ENCODE measurements at regions not wholly inside any gene's neighbourhood (a gene's known extent, or its start where the extent isn't known, plus 50 kb on each side); places are given as distances from the start of the nearest gene placed in this dataset.

DNA sequence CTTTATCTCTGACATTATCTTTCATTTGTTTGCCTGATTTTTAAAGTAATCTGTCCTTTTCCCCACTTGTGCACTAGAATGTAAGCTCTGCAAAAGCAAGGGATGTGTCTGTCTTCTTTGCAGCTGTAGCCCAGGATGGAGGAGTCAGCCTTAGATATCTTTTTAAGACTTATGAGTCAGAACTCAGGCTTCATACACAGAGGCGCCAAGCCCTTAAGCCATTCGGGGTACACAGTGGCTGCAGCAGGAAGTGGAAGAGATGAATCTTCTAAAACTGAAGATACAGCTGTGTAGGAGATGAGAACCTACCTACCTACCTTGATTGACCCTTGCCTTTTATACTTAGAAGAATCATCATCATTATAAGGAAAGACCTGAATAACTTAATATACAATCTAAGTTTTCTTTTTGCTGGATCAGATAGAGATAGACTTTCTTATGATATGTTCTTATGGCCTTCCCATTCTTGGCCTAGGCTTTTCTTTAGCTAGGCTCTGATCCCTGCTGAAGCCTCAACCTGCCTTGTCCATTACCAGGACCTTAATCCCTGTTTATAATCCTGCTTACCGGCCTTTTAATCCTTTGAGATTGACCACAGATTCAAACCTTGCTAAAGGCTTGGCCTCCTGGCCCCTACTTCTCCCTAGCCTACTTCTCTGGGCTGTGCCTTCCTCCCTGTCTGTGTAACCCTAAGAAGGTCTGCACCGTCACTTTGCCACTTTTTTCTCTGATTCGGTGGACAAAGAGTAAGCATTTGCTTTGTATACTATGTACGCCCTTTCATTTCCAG, 304.5 kb downstream of the PRL start:
- ATAC-seq (replicated peaks in 6 of 8): peak in 1 of 8 experiments; percentile 42
- H3K4me3 ChIP-seq: no peak overlapping the region
- H3K4me1 ChIP-seq (replicated peaks in 1 of 2): peaks cover 30 to 38% of the 10 kb centered on the region in 2 donors
- H3K27ac ChIP-seq: no peak overlapping the region
- WGBS, 10 experiments: 43 to 100% (median 87%) methylated on average over 2 to 6 of the region's 6 CpGs
- in situ Hi-C loops (cut with MboI; ENCODE audit: low pct_unique_long_range_greater_than_20kb in 2 of 9, low sequenced_read_pairs in 9 of 9, unreplicated experiment in 9 of 9): no loop called here

DNA sequence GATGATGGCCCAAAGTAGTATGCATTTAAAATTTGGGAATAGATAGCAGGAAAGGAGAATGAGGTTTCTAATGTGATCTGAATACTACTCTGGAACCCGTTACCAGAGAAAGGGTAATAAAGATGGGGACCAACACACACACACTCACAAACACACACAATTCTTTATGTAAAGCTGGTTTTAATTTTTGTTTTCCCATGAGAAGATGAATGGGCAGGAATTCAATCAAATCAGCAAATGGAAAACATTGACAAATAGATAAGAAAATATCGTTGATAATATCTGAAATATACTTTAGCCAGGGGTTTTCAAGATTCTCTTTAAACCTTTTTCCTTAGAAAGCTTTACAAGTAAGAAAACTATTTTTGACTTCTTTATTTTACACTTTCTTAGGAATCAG, 303.0 kb downstream of the PRL start:
- Histone ChIP-seq H3K4me1 (replicated peaks in 1 of 2) (peaks cover 33 to 38% of the 10 kb centered on the region in 2 donors), H3K4me3 (no peak overlapping the region), H3K27ac (no peak overlapping the region)
- in situ Hi-C loops (cut with MboI; ENCODE audit: low pct_unique_long_range_greater_than_20kb in 2 of 9, low sequenced_read_pairs in 9 of 9, unreplicated experiment in 9 of 9): no loop called here
- ATAC-seq (replicated peaks in 6 of 8): no peak
- 30 to 100% (median 92%) methylated on average over 1 to 2 of the region's 2 CpGs; no CpG with 5 or more reads in 2 of the 10 experiments for WGBS, 10 experiments

DNA sequence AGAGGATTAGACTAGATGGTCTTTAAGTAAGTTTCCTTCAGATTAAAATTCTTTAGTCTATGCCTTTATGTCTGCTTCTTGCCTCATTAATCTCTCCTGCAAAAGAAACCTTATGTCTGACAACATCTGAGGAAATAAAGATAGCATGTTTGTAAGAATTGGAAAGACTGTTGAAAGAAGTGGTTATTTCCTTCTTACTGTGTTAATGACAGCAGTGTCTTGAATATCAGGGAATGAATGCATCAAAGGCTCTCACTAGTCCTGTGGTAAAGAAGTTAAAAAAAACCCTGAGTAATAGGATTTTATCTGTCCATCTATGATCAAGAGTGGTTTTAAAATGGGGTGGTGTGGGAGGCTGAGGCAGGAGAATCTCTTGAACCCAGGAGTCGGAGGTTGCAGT, 302.0 kb downstream of the PRL start:
- Histone ChIP-seq H3K4me1 (replicated peaks in 1 of 2) (peaks cover 40 to 45% of the 10 kb centered on the region in 2 donors), H3K4me3 (no peak overlapping the region), H3K27ac (no peak overlapping the region)
- no peak for ATAC-seq (replicated peaks in 6 of 8)
- in situ Hi-C loops (cut with MboI; ENCODE audit: low pct_unique_long_range_greater_than_20kb in 2 of 9, low sequenced_read_pairs in 9 of 9, unreplicated experiment in 9 of 9): no loop called here
- WGBS, 10 experiments: 100% methylated on average over 1 of the region's 1 CpG; no CpG with 5 or more reads in 7 of the 10 experiments

GRCh38 chr6:21995318-21995717, 301.5 kb downstream of the PRL start:
- in situ Hi-C loops (cut with MboI; ENCODE audit: low pct_unique_long_range_greater_than_20kb in 2 of 9, low sequenced_read_pairs in 9 of 9, unreplicated experiment in 9 of 9): no loop called here
- no peak overlapping the region for H3K27ac ChIP-seq
- ATAC-seq (replicated peaks in 6 of 8): no peak
- no peak overlapping the region for H3K4me3 ChIP-seq
- 62 to 100% (median 92%) methylated on average over 1 to 2 of the region's 2 CpGs for WGBS, 10 experiments
- peaks cover 39 to 45% of the 10 kb centered on the region in 2 donors for H3K4me1 ChIP-seq (replicated peaks in 1 of 2)

- peak in 1 of 8 experiments; percentile 33 for ATAC-seq (replicated peaks in 6 of 8)
- WGBS, 10 experiments: 53 to 83% (median 64%) methylated on average over 1 to 5 of the region's 5 CpGs
- peak overlapping the region; percentile 38 to 63 for H3K27ac ChIP-seq
- in situ Hi-C loops (cut with MboI; ENCODE audit: low pct_unique_long_range_greater_than_20kb in 2 of 9, low sequenced_read_pairs in 9 of 9, unreplicated experiment in 9 of 9): no loop called here
- H3K4me3 ChIP-seq: no peak overlapping the region
- peaks cover 36 to 43% of the 10 kb centered on the region in 2 donors for H3K4me1 ChIP-seq (replicated peaks in 1 of 2)
Measured at GRCh38 chr6:21996425-21997118, 300.3 kb downstream of the PRL start.

DNA sequence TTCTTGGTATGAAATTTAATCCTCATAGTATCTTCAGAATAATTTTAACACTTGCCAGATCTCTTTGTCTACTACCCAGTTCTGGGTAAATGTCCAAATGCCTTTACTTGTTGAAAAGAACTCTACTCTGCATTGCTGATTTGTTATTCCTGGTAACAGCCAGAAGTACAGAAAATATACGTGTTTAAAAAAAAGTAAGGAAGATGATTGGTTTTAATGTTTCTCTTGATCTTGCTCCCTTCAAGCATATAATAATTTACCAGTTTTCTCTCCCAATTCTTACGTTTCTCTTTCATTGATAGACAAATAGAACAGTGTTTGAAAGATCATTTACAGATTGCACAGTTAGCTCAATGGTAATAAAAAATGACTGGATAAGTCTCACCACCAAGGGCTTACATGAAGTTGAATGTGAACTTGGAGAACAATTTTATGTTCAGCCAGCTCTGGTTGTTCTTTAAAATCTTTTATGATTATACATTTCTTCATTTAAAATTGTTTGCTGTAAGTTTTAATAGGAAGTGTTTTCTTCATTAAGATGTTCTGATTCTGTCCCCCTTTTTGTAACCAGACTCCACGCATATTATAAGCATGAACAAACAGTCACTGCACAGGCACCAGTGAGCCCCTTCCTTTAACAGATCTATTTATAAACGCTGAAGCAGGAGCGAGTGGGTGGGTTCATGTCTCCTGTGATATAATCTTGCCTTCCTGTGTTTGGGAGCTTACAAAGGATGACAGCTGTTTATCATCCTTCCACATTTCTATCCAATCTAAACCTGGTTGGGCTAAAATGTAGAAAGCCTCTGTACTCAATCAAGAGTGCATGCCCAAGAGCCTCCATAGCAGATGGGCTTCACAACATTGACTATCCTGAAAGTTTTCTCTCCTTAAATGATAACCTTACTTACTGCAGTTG, 299.5 kb downstream of the PRL start:
- Histone ChIP-seq H3K4me1 (replicated peaks in 1 of 2) (peaks cover 39 to 46% of the 10 kb centered on the region in 2 donors), H3K4me3 (no peak overlapping the region), H3K27ac (peak overlapping the region in 1 of 2 donors; percentile 38)
- 27 to 85% (median 62%) methylated on average over 1 to 5 of the region's 5 CpGs for WGBS, 10 experiments
- ATAC-seq (replicated peaks in 6 of 8): peak in 5 of 8 experiments; percentile 33 to 91 (median 76)
- in situ Hi-C loops (cut with MboI; ENCODE audit: low pct_unique_long_range_greater_than_20kb in 2 of 9, low sequenced_read_pairs in 9 of 9, unreplicated experiment in 9 of 9): no loop called here

DNA sequence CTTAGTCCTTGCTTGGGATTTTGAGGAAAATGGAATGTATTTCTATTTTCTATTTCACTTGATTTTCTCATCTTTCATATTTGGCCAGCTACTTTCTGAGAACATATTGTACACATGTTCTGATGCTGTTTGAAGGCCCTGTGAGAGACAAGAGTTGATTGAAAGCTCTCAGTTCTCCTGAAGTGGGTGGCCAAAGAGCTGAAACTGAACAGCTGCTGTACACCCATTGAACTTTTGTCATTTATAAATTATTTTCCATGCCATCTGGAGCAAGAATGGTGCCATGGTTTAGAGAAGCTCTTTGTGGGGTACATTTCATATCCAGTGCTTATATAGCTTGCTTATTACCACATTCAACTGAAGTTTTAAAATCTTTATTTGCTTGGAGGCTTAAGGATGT, 298.3 kb downstream of the PRL start:
- no peak overlapping the region for H3K4me3 ChIP-seq
- peak overlapping the region in 1 of 2 donors; percentile 49 for H3K27ac ChIP-seq
- H3K4me1 ChIP-seq (replicated peaks in 1 of 2): peaks cover 51 to 58% of the 10 kb centered on the region in 2 donors
- ATAC-seq (replicated peaks in 6 of 8): peak in 3 of 8 experiments; percentile 1 to 6 (median 2)
- in situ Hi-C loops (cut with MboI; ENCODE audit: low pct_unique_long_range_greater_than_20kb in 2 of 9, low sequenced_read_pairs in 9 of 9, unreplicated experiment in 9 of 9): no loop called here

DNA sequence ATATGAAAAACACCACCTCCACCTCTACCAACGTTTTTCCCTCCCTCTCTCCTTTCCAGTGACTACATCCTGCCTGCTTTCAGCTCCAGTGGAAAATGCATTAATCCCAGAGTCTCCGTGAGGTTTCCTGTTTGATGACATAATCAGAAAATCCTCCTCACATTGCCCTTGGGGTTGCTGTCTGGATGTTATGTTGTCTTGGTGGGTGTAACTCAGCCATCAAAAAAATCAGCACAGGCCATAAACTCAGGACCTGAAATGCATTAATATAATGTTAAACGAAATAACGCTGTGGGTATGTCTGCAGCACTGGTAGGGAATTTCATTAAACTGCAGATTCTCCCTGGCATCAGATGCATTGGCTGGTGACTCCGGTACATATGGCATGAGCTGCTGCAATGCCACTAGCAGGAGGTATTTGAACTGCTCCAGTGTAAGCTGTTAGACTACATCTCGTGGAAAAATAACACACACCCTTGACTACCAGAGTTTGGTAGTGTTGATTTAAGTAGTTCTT, 297.8 kb downstream of the PRL start:
- Histone ChIP-seq H3K27ac (peak overlapping the region in 1 of 2 donors; percentile 49), H3K4me1 (replicated peaks in 1 of 2) (peaks cover 52 to 58% of the 10 kb centered on the region in 2 donors), H3K4me3 (no peak overlapping the region)
- ATAC-seq (replicated peaks in 6 of 8): peak in 7 of 8 experiments; percentile 68 to 90 (median 73)
- WGBS, 10 experiments: 8 to 92% (median 55%) methylated on average over 2 to 6 of the region's 6 CpGs
- in situ Hi-C loops (cut with MboI; ENCODE audit: low pct_unique_long_range_greater_than_20kb in 2 of 9, low sequenced_read_pairs in 9 of 9, unreplicated experiment in 9 of 9): no loop called here

- in situ Hi-C loops (cut with MboI; ENCODE audit: low pct_unique_long_range_greater_than_20kb in 2 of 9, low sequenced_read_pairs in 9 of 9, unreplicated experiment in 9 of 9): no loop called here
Measured at GRCh38 chr6:21999741-22000140, 297.1 kb downstream of the PRL start.

DNA sequence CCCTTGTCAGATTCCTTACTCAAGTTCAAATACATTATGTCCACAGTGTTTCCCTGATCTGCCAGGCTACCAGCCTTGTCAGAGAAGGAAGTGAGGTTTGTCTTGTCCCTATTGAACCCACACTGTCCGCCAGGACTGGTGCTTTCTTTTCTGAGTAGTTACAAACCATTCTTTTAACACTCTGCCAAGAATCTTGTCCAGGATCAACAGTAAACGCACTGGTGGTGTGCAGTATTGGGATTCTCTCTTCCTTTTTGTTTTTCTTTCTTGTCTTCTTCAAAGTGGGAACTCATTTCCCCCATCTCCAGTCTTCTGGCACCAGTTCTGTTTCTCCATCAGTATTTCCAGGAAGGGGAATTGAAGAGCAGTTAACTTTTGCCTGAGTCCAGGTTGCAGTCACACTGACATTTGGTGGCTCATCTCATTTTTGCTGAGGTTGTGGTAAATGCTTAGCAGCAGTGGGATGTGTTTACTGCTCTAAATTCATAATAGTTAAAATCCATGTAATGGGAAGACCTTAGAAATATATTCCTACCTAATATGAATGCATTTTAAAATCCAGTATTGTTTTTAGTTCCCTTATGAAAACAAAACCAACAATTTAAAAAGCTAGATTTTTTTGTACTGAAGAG, 295.3 kb downstream of the PRL start:
- WGBS, 10 experiments: 0 to 100% (median 89%) methylated on average over 1 to 2 of the region's 2 CpGs; no CpG with 5 or more reads in 2 of the 10 experiments

More at GRCh38 chr6:21999741-22000140, 297.1 kb downstream of the PRL start:
- Histone ChIP-seq H3K4me3 (no peak overlapping the region), H3K27ac (no peak overlapping the region), H3K4me1 (replicated peaks in 1 of 2) (peaks cover 52 to 58% of the 10 kb centered on the region in 2 donors)
- 17 to 100% (median 72%) methylated on average over 1 of the region's 1 CpG; no CpG with 5 or more reads in 2 of the 10 experiments for WGBS, 10 experiments
- no peak for ATAC-seq (replicated peaks in 6 of 8)

GRCh38 chr6:22003287-22003686, 293.5 kb downstream of the PRL start:
- Histone ChIP-seq H3K27ac (no peak overlapping the region), H3K4me1 (replicated peaks in 1 of 2) (peaks cover 34 to 37% of the 10 kb centered on the region in 2 donors), H3K4me3 (no peak overlapping the region)
- ATAC-seq (replicated peaks in 6 of 8): no peak
- in situ Hi-C loops (cut with MboI; ENCODE audit: low pct_unique_long_range_greater_than_20kb in 2 of 9, low sequenced_read_pairs in 9 of 9, unreplicated experiment in 9 of 9): no loop called here
- WGBS, 10 experiments: 21 to 100% (median 74%) methylated on average over 1 to 3 of the region's 3 CpGs; no CpG with 5 or more reads in 1 of the 10 experiments

More for the DNA sequence above, 295.3 kb downstream of the PRL start:
- Histone ChIP-seq H3K4me1 (replicated peaks in 1 of 2) (peaks cover 49 to 51% of the 10 kb centered on the region in 2 donors), H3K4me3 (no peak overlapping the region), H3K27ac (no peak overlapping the region)
- in situ Hi-C loops (cut with MboI; ENCODE audit: low pct_unique_long_range_greater_than_20kb in 2 of 9, low sequenced_read_pairs in 9 of 9, unreplicated experiment in 9 of 9): no loop called here
- peak in 2 of 8 experiments; percentile 18 to 74 for ATAC-seq (replicated peaks in 6 of 8)

DNA sequence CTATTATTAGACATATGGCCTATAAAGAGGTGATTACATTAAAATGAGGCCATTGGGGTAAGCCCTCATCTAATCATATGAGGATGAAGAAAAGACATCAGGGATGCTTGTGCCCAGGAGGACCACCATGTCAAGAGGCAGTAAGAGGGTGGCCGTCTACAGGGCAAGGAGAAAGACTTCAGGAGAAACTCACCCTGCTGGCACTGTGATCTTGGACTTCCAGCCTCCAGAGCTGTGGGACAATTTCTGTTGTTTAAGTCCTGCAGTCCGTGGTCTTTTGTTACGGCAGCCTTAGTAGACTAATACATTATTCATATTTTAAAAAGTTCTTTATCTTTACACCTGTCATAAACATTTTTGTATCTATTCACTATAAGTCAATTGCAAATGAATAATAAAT, 290.0 kb downstream of the PRL start:
- Histone ChIP-seq H3K4me1 (replicated peaks in 1 of 2) (peaks cover 30 to 38% of the 10 kb centered on the region in 2 donors), H3K27ac (no peak overlapping the region), H3K4me3 (no peak overlapping the region)
- no peak for ATAC-seq (replicated peaks in 6 of 8)
- in situ Hi-C loops (cut with MboI; ENCODE audit: low pct_unique_long_range_greater_than_20kb in 2 of 9, low sequenced_read_pairs in 9 of 9, unreplicated experiment in 9 of 9): no loop called here
- 98 to 100% (median 100%) methylated on average over 1 to 3 of the region's 3 CpGs; no CpG with 5 or more reads in 4 of the 10 experiments for WGBS, 10 experiments
